ENCODE measurements at regions not wholly inside any gene's neighbourhood (a gene's known extent, or its start where the extent isn't known, plus 50 kb on each side); places are given as distances from the start of the nearest gene placed in this dataset.

- no peak for TF ChIP-seq POLR2AphosphoS5 (IDR thresholded peaks at IDR 0.05; ENCODE audit: insufficient read depth, low read depth, low read length)
- TF ChIP-seq CTCF (IDR thresholded peaks at IDR 0.05; ENCODE audit: extremely low read depth in 1 of 2, insufficient read depth in 1 of 2, low read depth in 1 of 2, low read length in 2 of 2) = no peak
Measured at GRCh38 chr10:129397198-129397974, 69.7 kb upstream of the MGMT start.
